Epithelial cell of prostate (primary cell): ENCODE measurements at regions not wholly inside any gene's neighbourhood (a gene's known extent, or its start where the extent isn't known, plus 50 kb on each side); places are given as distances from the start of the nearest gene placed in this dataset.
"Not testable (repeated sequence)": the region's sequence is repeated elsewhere in the genome, so short reads cannot be mapped to it uniquely, and the experiment has no call there.

Source experiments
- DNase-seq: peaks from one replicate; pipeline ENCODE4 v3.0.0-alpha.2; 2011; ENCODE audit warnings: low read depth, low spot score
- H3K27ac ChIP-seq: fragments of 450-650 bp; 2 replicates; pipeline ENCODE4 v1.5.1; 2017; ENCODE audit warnings: mild to moderate bottlenecking

GRCh38 chr14:105600195-105600938, 74.0 kb downstream of the TMEM121 start:
- not testable (repeated sequence) for H3K27ac ChIP-seq, DNase-seq

- H3K27ac ChIP-seq: no peak overlapping the region
- no peak for DNase-seq
These were observed 74.6 kb downstream of the TMEM121 start for GRCh38 chr14:105600939-105601359.

GRCh38 chr14:105601360-105602242, 75.2 kb downstream of the TMEM121 start:
- no peak overlapping the region for H3K27ac ChIP-seq
- no peak for DNase-seq

GRCh38 chr14:105602243-105602750, 75.9 kb downstream of the TMEM121 start:
- H3K27ac ChIP-seq: no peak overlapping the region
- no peak for DNase-seq

GRCh38 chr14:105602799-105603793, 76.7 kb downstream of the TMEM121 start:
- DNase-seq: no peak
- no peak overlapping the region for H3K27ac ChIP-seq

GRCh38 chr14:105604531-105605463, 78.4 kb downstream of the TMEM121 start:
- H3K27ac ChIP-seq, DNase-seq: not testable (repeated sequence)

GRCh38 chr14:105605464-105606304, 79.3 kb downstream of the TMEM121 start:
- DNase-seq: no peak
- H3K27ac ChIP-seq: no peak overlapping the region

- not testable (repeated sequence) for H3K27ac ChIP-seq, DNase-seq
These were observed 80.1 kb downstream of the TMEM121 start for GRCh38 chr14:105606305-105606975.

- DNase-seq: not testable (repeated sequence)
These were observed 80.6 kb downstream of the TMEM121 start for GRCh38 chr14:105607025-105607424.

GRCh38 chr14:105614987-105615386, 88.6 kb downstream of the TMEM121 start:
- H3K27ac ChIP-seq, DNase-seq: not testable (repeated sequence)

More at GRCh38 chr14:105607025-105607424, 80.6 kb downstream of the TMEM121 start:
- not testable (repeated sequence) for H3K27ac ChIP-seq

- H3K27ac ChIP-seq, DNase-seq: not testable (repeated sequence)
These were observed 89.8 kb downstream of the TMEM121 start for GRCh38 chr14:105615986-105616801.

GRCh38 chr14:105616802-105617192, 90.4 kb downstream of the TMEM121 start:
- H3K27ac ChIP-seq: no peak overlapping the region
- DNase-seq: no peak

- no peak overlapping the region for H3K27ac ChIP-seq
- no peak for DNase-seq
These were observed 90.9 kb downstream of the TMEM121 start for GRCh38 chr14:105617201-105617777.

- DNase-seq, H3K27ac ChIP-seq: not testable (repeated sequence)
These were observed 91.4 kb downstream of the TMEM121 start for GRCh38 chr14:105617805-105618204.

- not testable (repeated sequence) for DNase-seq
These were observed 92.9 kb downstream of the TMEM121 start for GRCh38 chr14:105619324-105619723.

More at GRCh38 chr14:105619324-105619723, 92.9 kb downstream of the TMEM121 start:
- H3K27ac ChIP-seq: not testable (repeated sequence)
